ENCODE measurements at regions not wholly inside any gene's neighbourhood (a gene's known extent, or its start where the extent isn't known, plus 50 kb on each side); places are given as distances from the start of the nearest gene placed in this dataset.
A peak's percentile ranks its signal among the peaks of the same experiment; 100 is the strongest.

GRCh38 chr2:234438305-234438977 lies 58.4 kb downstream of the ARL4C start:
- DNase-seq (ENCODE audit: low read depth) = no peak

DNA sequence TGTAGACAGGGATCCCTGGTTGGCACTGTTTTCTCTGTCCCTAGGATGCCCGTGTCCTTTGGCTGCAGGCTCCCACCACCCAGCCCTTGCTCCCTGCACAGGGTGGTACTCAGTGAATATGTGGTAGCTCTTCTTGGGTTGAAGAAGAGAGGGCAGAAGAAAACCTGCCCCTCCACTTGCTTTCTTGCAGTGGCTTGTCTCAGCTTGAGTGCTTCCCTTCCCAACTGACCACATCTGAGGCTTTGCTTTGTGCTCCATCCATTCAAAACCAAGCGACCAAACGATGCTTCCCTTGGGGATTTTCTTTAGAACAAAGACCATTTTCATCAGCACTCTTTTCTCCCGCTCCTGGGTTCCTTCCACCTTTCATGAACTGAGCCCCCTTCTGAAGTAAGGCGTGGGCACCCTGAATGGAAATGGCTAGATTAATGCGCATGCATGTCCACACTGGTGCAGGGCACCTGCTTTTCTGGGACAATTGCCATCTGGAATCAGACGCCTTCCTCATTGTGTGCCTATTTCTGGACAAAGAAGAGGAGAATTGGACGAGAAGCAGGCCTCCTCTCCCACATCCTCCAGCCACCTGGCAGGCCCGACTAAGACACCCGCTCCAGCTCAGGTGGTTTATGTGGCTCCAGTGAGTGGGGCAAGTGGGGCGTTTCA lies 59.1 kb downstream of the ARL4C start:
- no peak for DNase-seq (ENCODE audit: low read depth)

- DNase-seq (ENCODE audit: low read depth) = no peak
Measured at GRCh38 chr2:234436482-234436837, 60.4 kb downstream of the ARL4C start.

- no peak for DNase-seq (ENCODE audit: low read depth)
Measured at GRCh38 chr2:234435836-234436481, 60.9 kb downstream of the ARL4C start.

DNA sequence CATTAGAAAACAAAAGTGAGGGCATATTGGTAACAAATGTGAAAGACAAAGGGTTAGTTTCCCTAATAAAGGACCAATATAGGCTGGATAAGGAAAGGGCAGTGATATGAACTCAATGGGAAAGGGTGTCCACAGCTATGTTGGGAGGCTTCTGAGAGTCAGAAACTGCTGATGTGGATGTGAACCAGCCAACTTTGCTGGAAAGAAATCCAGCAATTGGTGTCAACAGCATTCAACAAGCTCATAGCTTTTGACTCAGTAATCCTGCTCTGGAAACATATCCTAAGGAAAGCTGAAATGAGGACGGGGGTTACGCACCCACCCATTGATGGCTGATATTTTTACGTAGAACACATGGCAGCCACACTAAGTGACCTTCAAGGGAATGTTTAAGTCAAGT lies 63.7 kb downstream of the ARL4C start:
- DNase-seq (ENCODE audit: low read depth) = no peak

GRCh38 chr2:234430871-234431270 lies 66.0 kb downstream of the ARL4C start:
- DNase-seq (ENCODE audit: low read depth) = no peak

GRCh38 chr2:234429265-234429664 lies 67.6 kb downstream of the ARL4C start:
- no peak for DNase-seq (ENCODE audit: low read depth)

DNA sequence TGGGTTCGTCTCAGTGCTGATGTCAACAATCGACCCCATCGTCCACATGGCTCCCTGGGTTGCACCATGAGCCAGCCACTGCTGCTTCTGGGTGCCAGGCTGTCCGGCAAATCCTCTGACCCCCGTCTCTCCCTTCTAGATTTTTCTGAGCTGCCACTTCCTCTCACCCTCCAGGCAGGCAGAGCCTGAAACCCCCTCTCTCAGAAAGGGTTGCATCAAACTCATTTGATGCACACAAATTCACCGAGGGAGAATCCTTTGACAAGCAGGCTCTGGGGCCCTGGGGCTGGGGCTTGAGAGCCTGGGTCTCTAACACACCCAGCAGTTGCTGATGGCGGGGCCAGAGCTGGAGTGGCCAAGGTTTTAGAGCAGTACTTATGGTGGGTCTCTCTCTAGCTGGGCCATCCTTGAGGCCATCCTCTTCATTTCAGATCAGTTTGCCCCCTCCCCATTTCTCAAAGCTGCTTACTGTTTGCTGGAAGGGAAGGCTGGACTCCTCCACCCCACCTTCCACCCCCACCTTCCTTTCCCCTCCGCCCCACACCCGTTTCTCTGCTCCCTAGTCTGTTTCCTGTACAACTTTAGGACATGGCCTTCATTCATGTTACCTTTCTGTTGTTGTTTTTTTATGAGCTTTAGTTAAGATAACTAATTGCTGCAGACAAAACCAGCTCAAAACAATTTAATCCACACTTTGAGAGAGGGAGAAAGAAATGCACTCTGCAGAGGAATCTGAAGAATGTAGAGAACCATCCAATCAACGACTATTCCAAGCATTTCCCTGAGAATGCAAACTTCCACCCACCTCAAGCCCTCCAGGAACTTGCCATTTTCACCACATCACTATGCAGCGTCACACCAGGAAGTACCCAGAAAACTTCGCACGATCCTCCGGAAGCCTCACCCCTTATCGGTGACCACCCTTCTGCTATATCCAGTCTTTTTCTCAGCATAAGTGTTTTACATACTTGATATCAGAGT lies 69.5 kb downstream of the ARL4C start:
- no peak for DNase-seq (ENCODE audit: low read depth)

GRCh38 chr2:234426616-234427015 lies 70.3 kb downstream of the ARL4C start:
- no peak for DNase-seq (ENCODE audit: low read depth)

DNA sequence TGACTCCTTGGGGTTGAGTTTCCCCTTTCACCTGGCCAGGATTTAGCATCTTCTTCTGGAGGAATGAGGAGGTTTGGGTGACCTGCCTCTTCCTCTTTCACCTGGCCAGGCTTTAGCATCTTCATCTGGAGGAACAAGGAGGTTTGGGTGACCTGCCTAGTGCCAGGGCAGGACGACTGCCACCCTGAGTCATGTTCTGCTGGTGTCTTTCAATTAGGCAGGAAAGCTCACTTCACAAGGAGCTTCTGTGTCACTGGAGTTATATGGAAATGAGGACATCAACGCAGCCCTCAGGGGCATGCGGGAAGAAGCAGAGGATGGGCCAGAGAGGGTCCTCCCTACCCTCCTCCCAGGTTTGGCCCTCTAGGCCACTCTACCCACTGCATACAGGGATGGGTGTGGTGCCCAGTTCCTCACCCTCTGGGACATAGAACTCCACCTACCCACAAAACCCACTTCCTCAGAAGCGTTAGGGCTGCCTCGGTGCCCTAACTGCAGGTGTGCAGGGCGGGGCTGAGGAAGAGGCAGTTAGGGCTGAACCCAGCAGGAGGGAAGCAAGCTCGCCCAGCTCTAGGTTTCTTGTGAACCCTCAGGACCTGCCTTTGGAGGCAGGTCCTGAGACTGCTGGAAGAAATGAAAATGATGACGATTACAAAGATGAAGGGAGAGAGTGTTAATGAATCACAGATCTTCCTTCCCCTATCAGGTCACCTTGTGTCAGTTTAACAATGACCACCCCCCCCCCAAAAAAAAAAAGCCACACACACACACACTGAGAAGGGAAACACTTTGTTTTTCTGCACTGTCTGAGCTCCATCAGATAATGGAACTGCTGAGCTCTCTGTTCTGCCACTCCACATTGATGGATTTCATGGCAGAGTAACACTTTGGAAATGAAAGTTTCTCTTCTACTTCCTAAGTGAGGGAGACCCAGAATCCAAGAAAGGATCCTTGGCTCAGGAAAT lies 71.0 kb downstream of the ARL4C start:
- no peak for DNase-seq (ENCODE audit: low read depth)

DNA sequence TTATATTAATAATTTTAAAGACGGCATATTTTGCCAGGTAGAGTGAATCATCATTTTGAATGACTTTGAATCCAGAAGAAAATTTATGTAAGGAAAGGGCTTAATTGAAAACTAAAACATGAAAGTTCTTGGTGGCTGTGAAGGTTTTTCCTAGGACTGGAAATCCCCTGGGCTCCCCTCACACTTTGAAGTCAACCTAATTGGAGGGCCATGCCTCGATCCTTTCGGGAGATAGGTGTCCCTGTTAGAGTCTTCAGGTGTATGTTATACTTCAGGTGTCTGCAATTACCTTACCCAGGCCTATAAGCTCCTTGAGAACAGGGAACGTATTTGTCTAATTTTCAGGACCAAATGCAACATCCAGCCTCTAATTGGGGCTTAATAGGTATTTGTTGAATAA lies 73.0 kb downstream of the ARL4C start:
- no peak for DNase-seq (ENCODE audit: low read depth)

DNA sequence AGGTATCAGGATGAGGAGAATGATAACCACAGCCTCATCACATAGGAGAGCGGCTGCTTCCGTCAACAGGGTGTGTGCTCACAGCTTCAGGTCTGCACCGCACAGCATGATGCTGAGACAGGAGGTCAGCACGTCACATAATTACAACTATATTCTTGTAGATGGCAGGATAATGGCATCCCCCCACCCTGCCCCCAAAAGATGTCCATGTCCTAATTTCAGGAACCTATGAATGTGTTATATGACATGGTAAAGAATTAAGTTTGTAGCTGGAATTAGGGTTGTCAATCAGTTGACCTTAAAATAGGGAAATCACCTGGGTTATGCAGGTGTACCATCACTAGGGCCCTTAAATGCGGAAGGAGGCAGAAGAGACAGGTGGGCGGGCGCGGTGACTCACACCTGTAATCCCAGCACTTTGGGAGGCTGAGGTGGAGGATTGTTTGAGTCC lies 73.9 kb downstream of the ARL4C start:
- peak; percentile 43 for DNase-seq (ENCODE audit: low read depth)

GRCh38 chr2:234422273-234422732 lies 74.6 kb downstream of the ARL4C start:
- no peak for DNase-seq (ENCODE audit: low read depth)

DNA sequence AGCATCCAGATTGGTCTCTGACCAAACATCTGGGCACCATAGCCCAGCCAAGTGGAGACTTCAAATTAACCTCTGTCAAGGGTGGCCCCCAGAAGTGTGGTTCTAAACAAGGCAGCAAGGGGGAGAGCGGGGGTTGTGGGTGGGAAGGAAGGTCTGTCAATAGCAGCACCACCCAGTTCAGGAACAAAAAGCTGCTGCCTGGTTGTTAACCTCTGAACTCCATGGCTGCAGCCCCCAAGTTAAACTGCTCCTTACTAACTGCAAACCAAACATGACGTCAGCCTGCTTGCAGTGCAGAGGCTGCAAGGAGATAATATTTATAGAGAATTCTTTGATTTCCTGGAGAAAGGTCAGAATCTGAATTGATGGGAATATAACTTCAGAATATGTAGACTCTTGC lies 76.5 kb downstream of the ARL4C start:
- DNase-seq (ENCODE audit: low read depth) = no peak

DNA sequence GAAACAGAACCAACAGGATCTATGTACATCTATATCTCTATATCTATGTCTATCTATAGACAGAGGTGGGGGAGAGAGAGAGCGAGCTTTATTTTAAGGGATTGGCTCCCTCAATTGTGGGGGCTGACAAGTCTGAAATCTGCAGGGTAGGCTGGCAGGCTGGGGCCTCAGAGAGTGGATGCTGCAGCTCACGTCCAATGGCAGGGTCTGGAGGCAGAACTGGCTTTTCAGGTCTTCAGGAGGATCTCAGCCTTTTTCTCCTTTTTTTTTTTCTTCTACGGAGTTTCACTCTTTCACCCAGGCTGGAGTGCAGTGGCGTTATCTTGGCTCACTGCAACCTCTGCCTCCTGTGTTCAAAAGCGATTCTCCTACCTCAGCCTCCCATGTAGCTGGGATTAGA lies 77.2 kb downstream of the ARL4C start:
- no peak for DNase-seq (ENCODE audit: low read depth)

GRCh38 chr2:234415706-234416105 lies 81.2 kb downstream of the ARL4C start:
- no peak for DNase-seq (ENCODE audit: low read depth)

- DNase-seq (ENCODE audit: low read depth) = no peak
Measured at GRCh38 chr2:234414596-234414995, 82.3 kb downstream of the ARL4C start.

GRCh38 chr2:234412726-234413125 lies 84.2 kb downstream of the ARL4C start:
- no peak for DNase-seq (ENCODE audit: low read depth)

GRCh38 chr2:234411793-234412192 lies 85.1 kb downstream of the ARL4C start:
- DNase-seq (ENCODE audit: low read depth) = no peak

DNA sequence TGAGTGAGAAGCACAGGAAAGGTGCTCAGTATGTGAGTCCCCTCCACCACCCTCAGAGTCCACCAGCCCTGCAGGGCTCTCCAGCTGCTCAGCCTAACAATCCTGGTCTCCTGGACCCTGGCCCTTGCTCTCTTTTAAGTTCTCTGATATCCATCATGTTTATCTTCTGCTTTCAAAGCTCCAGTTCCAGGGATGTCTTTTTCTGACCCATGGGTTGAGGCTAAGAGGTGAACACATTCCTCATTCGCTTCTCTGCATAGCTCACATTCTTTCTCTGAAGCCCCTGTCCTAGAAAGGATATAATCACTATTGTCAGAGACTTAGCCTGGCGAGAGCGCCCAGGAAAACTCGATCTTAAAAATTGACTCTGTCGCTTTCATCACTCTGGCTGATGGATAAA lies 86.4 kb downstream of the ARL4C start:
- DNase-seq (ENCODE audit: low read depth) = no peak

DNA sequence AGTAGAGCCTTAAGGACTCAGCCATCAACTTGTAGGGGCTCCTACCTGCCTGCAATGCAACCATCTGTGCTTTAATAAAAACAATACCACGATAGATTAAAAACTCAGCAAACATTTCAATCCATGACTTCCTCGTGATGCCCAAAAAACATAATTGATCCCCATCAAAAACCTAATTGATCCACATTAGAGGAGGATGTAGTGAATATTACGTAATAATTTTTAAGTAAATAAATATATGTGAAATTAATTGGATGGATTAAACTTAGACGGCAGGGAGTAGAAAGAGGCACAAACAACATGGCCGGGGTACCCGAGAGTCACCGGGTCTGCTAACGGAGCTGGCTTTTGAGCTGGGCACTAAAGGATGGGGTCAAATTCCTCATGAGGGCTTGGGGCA lies 87.3 kb downstream of the ARL4C start:
- no peak for DNase-seq (ENCODE audit: low read depth)

All from stimulated activated CD8-positive, alpha-beta memory T cell treated with anti-CD3 and anti-CD28 coated beads, Interleukin-12 subunit alpha, Interleukin-12 subunit beta, amount 100 ng/mL, for 4 hours (primary cell).